ENCODE measurements at regions not wholly inside any gene's neighbourhood (a gene's known extent, or its start where the extent isn't known, plus 50 kb on each side); places are given as distances from the start of the nearest gene placed in this dataset.

GRCh38 chr13:74084375-74084935, 49.7 kb downstream of the KLF12 start:
- no peak for DNase-seq (ENCODE audit: low read depth in 3 of 3)

GRCh38 chr13:74082741-74083160, 51.5 kb downstream of the KLF12 start:
- no peak for DNase-seq (ENCODE audit: low read depth in 3 of 3)

- no peak for DNase-seq (ENCODE audit: low read depth in 3 of 3)
Measured at GRCh38 chr13:74080762-74081161, 53.4 kb downstream of the KLF12 start.

GRCh38 chr13:74077792-74078191, 56.4 kb downstream of the KLF12 start:
- no peak for DNase-seq (ENCODE audit: low read depth in 3 of 3)

- no peak for DNase-seq (ENCODE audit: low read depth in 3 of 3)
Measured at GRCh38 chr13:74077375-74077774, 56.8 kb downstream of the KLF12 start.

GRCh38 chr13:74074723-74075122, 59.5 kb downstream of the KLF12 start:
- no peak for DNase-seq (ENCODE audit: low read depth in 3 of 3)

GRCh38 chr13:74073274-74073673, 60.9 kb downstream of the KLF12 start:
- no peak for DNase-seq (ENCODE audit: low read depth in 3 of 3)

- no peak for DNase-seq (ENCODE audit: low read depth in 3 of 3)
Measured at GRCh38 chr13:74070513-74070912, 63.7 kb downstream of the KLF12 start.

GRCh38 chr13:74070065-74070464, 64.1 kb downstream of the KLF12 start:
- no peak for DNase-seq (ENCODE audit: low read depth in 3 of 3)

- no peak for DNase-seq (ENCODE audit: low read depth in 3 of 3)
Measured at GRCh38 chr13:74068471-74068870, 65.7 kb downstream of the KLF12 start.

- DNase-seq (ENCODE audit: low read depth in 3 of 3): no peak
Measured at GRCh38 chr13:74067818-74068217, 66.4 kb downstream of the KLF12 start.

- no peak for DNase-seq (ENCODE audit: low read depth in 3 of 3)
Measured at GRCh38 chr13:74066937-74067336, 67.3 kb downstream of the KLF12 start.

GRCh38 chr13:74064805-74065312, 69.3 kb downstream of the KLF12 start:
- no peak for DNase-seq (ENCODE audit: low read depth in 3 of 3)

- DNase-seq (ENCODE audit: low read depth in 3 of 3): no peak
Measured at GRCh38 chr13:74063533-74064100, 70.6 kb downstream of the KLF12 start.

GRCh38 chr13:74062933-74063332, 71.3 kb downstream of the KLF12 start:
- peak in 2 of 3 experiments; percentile 21 to 22 for DNase-seq (ENCODE audit: low read depth in 3 of 3)

- no peak for DNase-seq (ENCODE audit: low read depth in 3 of 3)
Measured at GRCh38 chr13:74061926-74062595, 72.1 kb downstream of the KLF12 start.

- no peak for DNase-seq (ENCODE audit: low read depth in 3 of 3)
Measured at GRCh38 chr13:74056801-74057542, 77.2 kb downstream of the KLF12 start.

GRCh38 chr13:74052402-74052928, 81.7 kb downstream of the KLF12 start:
- DNase-seq (ENCODE audit: low read depth in 3 of 3): no peak

GRCh38 chr13:74048756-74049155, 85.4 kb downstream of the KLF12 start:
- no peak for DNase-seq (ENCODE audit: low read depth in 3 of 3)

GRCh38 chr13:74047931-74048600, 86.1 kb downstream of the KLF12 start:
- no peak for DNase-seq (ENCODE audit: low read depth in 3 of 3)

- no peak for DNase-seq (ENCODE audit: low read depth in 3 of 3)
Measured at GRCh38 chr13:74046431-74046830, 87.8 kb downstream of the KLF12 start.

GRCh38 chr13:74045583-74045982, 88.6 kb downstream of the KLF12 start:
- no peak for DNase-seq (ENCODE audit: low read depth in 3 of 3)

All from stimulated activated CD4-positive, alpha-beta T cell treated with anti-CD3 and anti-CD28 coated beads, TNF-alpha, amount 100 ng/mL, for 24 hours (primary cell).